CD4-positive, alpha-beta T cell treated with Interleukin-2 at 100 ng/mL for 4 hours (primary cell): ENCODE measurements at regions not wholly inside any gene's neighbourhood (a gene's known extent, or its start where the extent isn't known, plus 50 kb on each side); places are given as distances from the start of the nearest gene placed in this dataset.

Source experiments
- DNase-seq: peaks from one replicate; pipeline ENCODE4 v3.0.0-alpha.2; 2020; ENCODE audit warnings: low spot score

DNA sequence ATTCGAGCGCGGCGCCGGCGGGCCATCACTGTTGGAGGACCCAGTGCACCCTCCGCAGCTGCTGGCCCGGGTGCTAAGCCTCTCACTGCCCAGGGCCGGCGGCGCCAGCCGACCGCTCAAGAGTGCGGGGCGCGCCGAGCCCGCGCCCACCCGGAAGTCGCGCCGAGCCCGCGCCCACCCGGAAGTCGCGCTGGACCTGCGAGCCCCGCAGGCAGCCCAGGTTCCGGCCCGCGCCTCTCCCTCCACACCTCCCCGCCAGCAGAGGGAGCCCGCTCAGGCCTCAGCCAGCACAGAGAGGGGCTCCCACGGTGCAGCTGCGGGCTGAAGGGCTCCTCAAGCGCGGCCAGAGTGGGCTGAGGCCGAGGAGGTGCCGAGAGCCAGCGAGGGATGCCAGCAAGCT lies 170.8 kb downstream of the GTF2H2C_2 start:
- peak; percentile 0 for DNase-seq
